ENCODE measurements at regions not wholly inside any gene's neighbourhood (a gene's known extent, or its start where the extent isn't known, plus 50 kb on each side); places are given as distances from the start of the nearest gene placed in this dataset.

GRCh38 chr3:171972871-171973348, 66.5 kb upstream of the FNDC3B start:
- Histone ChIP-seq H3K36me3 (ENCODE audit: insufficient read depth, low read length) (no peaks in the 10 kb centered on the region), H3K9me2 (ENCODE audit: insufficient read depth, low read length) (no peaks in the 10 kb centered on the region), H3K4me1 (ENCODE audit: insufficient read depth, low read length, poor library complexity, severe bottlenecking) (peaks cover 9% of the 10 kb centered on the region), H3K4me2 (ENCODE audit: low read length) (no peak overlapping the region), H4K20me1 (ENCODE audit: insufficient read depth, low read length) (no peaks in the 10 kb centered on the region), H3K4me3 (ENCODE audit: low read depth, low read length, poor library complexity, severe bottlenecking) (no peak overlapping the region), H2AFZ (ENCODE audit: low read length) (no peak overlapping the region), H3K27ac (ENCODE audit: low read depth, low read length, poor library complexity, severe bottlenecking) (no peak overlapping the region), H3K79me2 (ENCODE audit: insufficient read depth, low read depth, low read length) (no peaks in the 10 kb centered on the region), H3K9me3 (ENCODE audit: low read length) (peaks cover 8% of the 10 kb centered on the region; the same call in 1 of the 2 replicates)
- BruUV-seq (replicated peaks) = no TSS peak
- no peak for DNase-seq (ENCODE audit: low spot score)
- TF ChIP-seq CTCF (conservative IDR thresholded peaks at IDR 0.05; ENCODE audit: low read length) (no peak), EZH2phosphoT487 (IDR thresholded peaks at IDR 0.05; ENCODE audit: borderline replicate concordance, low read depth, low read length) (no peak)
- intact Hi-C loops (cut with micrococcal nuclease; ENCODE audit: unreplicated experiment) = no loop called here
- ChIA-PET CTCF (ENCODE audit: unreplicated experiment) (no interaction called here), POLR2A (interaction anchor here (0.6 kb wide), 1 partner anchor 63 kb away, joined by 3 read pairs; no protein-coding TSS in a partner anchor)

- peaks cover 14% of the 10 kb centered on the region for H3K4me1 ChIP-seq (ENCODE audit: insufficient read depth, low read length, poor library complexity, severe bottlenecking)
- H3K9me2 ChIP-seq (ENCODE audit: insufficient read depth, low read length) = no peaks in the 10 kb centered on the region
- H3K4me2 ChIP-seq (ENCODE audit: low read length) = no peak overlapping the region
- ChIA-PET CTCF (ENCODE audit: unreplicated experiment) (no interaction called here), POLR2A (interaction anchor here (0.5 to 1.6 kb wide), 4 partner anchors 17 to 1868 kb away, joined by 3 to 12 read pairs (median 4); no protein-coding TSS in a partner anchor)
- no peaks in the 10 kb centered on the region for H3K79me2 ChIP-seq (ENCODE audit: insufficient read depth, low read depth, low read length)
- no TSS peak for BruUV-seq (replicated peaks)
- no peak overlapping the region for H2AFZ ChIP-seq (ENCODE audit: low read length)
- H3K9me3 ChIP-seq (ENCODE audit: low read length) = peaks cover 8% of the 10 kb centered on the region; the same call in 1 of the 2 replicates
- intact Hi-C loops (cut with micrococcal nuclease; ENCODE audit: unreplicated experiment) = loop anchor here (5.0 kb wide), 1 partner anchor 127 kb away; no protein-coding TSS in a partner anchor
- H3K4me3 ChIP-seq (ENCODE audit: low read depth, low read length, poor library complexity, severe bottlenecking) = no peak overlapping the region
- DNase-seq (ENCODE audit: low spot score) = no peak
- no peak overlapping the region for H3K27ac ChIP-seq (ENCODE audit: low read depth, low read length, poor library complexity, severe bottlenecking)
- TF ChIP-seq CTCF (conservative IDR thresholded peaks at IDR 0.05; ENCODE audit: low read length) (no peak), EZH2phosphoT487 (IDR thresholded peaks at IDR 0.05; ENCODE audit: borderline replicate concordance, low read depth, low read length) (no peak)
- no peaks in the 10 kb centered on the region for H4K20me1 ChIP-seq (ENCODE audit: insufficient read depth, low read length)
- H3K36me3 ChIP-seq (ENCODE audit: insufficient read depth, low read length) = no peaks in the 10 kb centered on the region; the same call in 1 of the 2 replicates
Measured at GRCh38 chr3:171974986-171975837, 64.2 kb upstream of the FNDC3B start.

- intact Hi-C loops (cut with micrococcal nuclease; ENCODE audit: unreplicated experiment) = loop anchor here (5.0 kb wide), 1 partner anchor 126 kb away; no protein-coding TSS in a partner anchor
- Histone ChIP-seq H4K20me1 (ENCODE audit: insufficient read depth, low read length) (no peaks in the 10 kb centered on the region), H3K36me3 (ENCODE audit: insufficient read depth, low read length) (no peaks in the 10 kb centered on the region; the same call in 1 of the 2 replicates), H3K4me1 (ENCODE audit: insufficient read depth, low read length, poor library complexity, severe bottlenecking) (peaks cover 18% of the 10 kb centered on the region), H3K9me3 (ENCODE audit: low read length) (peaks cover 8% of the 10 kb centered on the region; the same call in 1 of the 2 replicates), H3K4me2 (ENCODE audit: low read length) (no peak overlapping the region), H3K9me2 (ENCODE audit: insufficient read depth, low read length) (no peaks in the 10 kb centered on the region), H3K79me2 (ENCODE audit: insufficient read depth, low read depth, low read length) (no peaks in the 10 kb centered on the region), H3K27ac (ENCODE audit: low read depth, low read length, poor library complexity, severe bottlenecking) (no peak overlapping the region), H3K4me3 (ENCODE audit: low read depth, low read length, poor library complexity, severe bottlenecking) (no peak overlapping the region), H2AFZ (ENCODE audit: low read length) (no peak overlapping the region)
- TF ChIP-seq EZH2phosphoT487 (IDR thresholded peaks at IDR 0.05; ENCODE audit: borderline replicate concordance, low read depth, low read length) (no peak), CTCF (conservative IDR thresholded peaks at IDR 0.05; ENCODE audit: low read length) (no peak)
- ChIA-PET CTCF (ENCODE audit: unreplicated experiment) (no interaction called here), POLR2A (no interaction called here)
- BruUV-seq (replicated peaks) = no TSS peak
- no peak for DNase-seq (ENCODE audit: low spot score)
Measured at GRCh38 chr3:171976526-171976925, 62.9 kb upstream of the FNDC3B start.

All from OCI-LY7 (cell line).